Skin epidermis (tissue), 12 donors: ENCODE measurements at regions not wholly inside any gene's neighbourhood (a gene's known extent, or its start where the extent isn't known, plus 50 kb on each side); places are given as distances from the start of the nearest gene placed in this dataset.

ENCODE experiments used
- H3K27ac ChIP-seq, 21 experiments: fragments of 200-600 bp; sonication (generic) in 11 of 21; one replicate each; pipeline ENCODE4 v1.5.0; 2020; ENCODE audit warnings: mild to moderate bottlenecking in 3 of 21, inconsistent platforms in 2 of 21, moderate library complexity in 2 of 21
- H3K4me3 ChIP-seq, 7 experiments: fragments of 200-600 bp; sonication (generic) in 2 of 7; one replicate each; pipeline ENCODE4 v1.5.0; 2020; ENCODE audit warnings: inconsistent platforms in 2 of 7, mild to moderate bottlenecking in 2 of 7, moderate library complexity in 1 of 7

DNA sequence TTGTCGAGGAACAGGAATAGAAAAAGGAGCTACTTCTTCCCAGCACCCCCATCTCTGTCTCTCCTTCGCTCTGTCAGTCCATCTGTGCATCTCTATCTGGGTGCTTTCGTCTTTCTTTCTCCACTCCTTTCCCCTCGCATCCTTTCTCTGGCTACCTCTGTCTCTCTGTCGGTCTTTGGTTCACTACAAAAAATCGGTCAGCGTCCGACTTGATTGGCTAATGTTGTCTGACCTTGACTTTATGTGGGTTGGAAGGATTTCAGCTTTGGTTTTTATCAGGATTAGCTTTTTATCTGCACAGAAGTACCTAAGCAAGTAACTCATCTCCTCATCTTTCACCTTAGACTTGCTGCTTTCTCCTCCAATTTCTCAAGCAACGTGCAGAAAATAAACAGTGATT, 575.2 kb upstream of the ZNF462 start:
- H3K4me3 ChIP-seq = no peak overlapping the region
- peak overlapping the region in 3 of 21 experiments; percentile 44 to 64 (median 62) for H3K27ac ChIP-seq

- Histone ChIP-seq H3K4me3 (no peak overlapping the region), H3K27ac (no peak overlapping the region)
Measured at GRCh38 chr9:106288689-106289088, 574.3 kb upstream of the ZNF462 start.

DNA sequence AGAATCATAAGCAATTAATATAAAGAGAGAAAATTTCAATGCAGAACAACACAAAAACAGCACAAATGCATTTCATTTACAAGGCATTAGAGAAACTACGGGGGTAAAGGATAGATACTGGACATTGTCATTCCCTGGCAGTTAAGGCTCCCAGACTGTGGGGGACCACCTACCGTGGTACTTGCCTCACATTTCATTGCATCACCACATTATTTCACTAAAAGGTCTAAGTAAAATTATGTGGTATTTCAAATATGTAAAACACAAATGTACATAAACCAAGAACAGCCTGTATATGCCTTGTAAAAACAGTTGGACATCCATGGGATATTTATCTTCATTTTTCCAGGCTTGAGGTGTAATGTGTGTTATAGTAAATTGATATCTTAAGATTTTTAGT, 571.2 kb upstream of the ZNF462 start:
- H3K4me3 ChIP-seq = no peak overlapping the region

DNA sequence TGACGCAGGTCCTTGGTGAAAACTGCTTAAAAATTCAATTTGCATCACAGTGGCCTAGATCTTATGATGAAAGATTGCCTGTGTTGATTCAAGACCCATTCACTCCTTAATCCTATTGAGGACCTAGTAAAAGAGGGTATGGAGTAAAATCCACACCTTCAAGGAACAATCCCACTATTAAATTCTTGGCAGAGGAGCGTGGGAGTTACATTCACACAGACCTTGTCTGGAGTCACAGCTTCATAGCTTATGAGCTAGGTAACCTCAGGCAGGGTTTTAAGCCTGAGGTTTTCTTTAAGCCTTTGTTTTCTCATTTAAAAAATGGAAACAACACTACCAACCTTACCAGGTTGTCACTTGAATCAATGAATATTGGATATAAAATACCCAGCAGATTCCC, 566.5 kb upstream of the ZNF462 start:
- H3K4me3 ChIP-seq = no peak overlapping the region
- H3K27ac ChIP-seq = no peak overlapping the region

More for the DNA sequence above, 571.2 kb upstream of the ZNF462 start:
- no peak overlapping the region for H3K27ac ChIP-seq

- Histone ChIP-seq H3K27ac (no peak overlapping the region), H3K4me3 (no peak overlapping the region)
Measured at GRCh38 chr9:106298997-106299396, 564.0 kb upstream of the ZNF462 start.

GRCh38 chr9:106304401-106304920, 558.5 kb upstream of the ZNF462 start:
- Histone ChIP-seq H3K27ac (no peak overlapping the region), H3K4me3 (no peak overlapping the region)

DNA sequence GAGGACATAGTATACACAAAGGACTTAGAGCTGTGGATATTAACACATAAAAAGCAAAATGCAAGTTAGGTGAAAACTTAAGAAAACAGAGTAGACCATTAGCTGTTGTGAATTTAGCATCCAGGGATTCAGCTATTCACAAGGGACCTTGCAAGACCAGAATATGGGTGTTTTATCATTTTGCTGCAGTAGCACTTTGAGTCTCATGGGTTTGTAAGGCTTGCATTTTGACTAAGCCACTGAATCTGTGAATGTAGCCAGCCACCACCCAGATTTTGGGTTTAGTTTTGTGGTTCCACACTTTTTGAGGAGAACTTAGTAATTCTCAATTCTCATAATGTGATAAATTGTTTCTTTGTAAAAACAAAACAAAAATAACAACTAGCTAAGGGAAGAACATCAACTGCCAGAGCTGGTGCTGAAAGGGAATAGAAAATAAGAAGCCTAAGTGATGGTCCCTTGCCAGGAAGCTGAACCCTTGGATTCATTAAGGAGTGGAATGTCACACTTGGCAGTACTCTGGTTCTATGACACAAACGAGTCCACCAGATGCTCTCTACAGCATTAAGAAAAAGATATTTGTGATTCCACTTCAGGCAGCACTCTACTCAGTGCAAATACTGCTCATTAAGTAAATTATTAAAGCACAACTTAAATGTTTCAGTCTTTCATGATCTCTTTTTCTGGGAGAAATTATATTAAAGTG, 557.4 kb upstream of the ZNF462 start:
- H3K27ac ChIP-seq = no peak overlapping the region

DNA sequence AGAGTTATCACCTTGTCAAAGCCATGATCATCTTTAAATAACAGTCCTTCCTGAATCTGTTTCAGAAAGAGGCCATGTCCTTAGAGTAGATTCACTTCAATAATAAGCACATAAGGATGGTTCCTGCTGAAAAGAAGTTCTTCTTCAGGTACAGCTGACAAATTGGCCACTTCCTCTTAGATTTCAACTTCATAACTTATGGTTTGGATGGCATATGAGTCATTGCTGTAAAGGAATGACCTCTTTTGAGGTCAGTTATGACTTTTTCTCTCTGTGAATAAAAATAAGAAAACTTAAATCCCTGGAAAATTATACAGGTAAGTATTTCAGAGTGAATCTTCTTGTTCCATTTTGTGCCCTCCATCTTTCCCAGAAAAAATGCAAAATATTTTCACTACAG, 555.3 kb upstream of the ZNF462 start:
- Histone ChIP-seq H3K4me3 (no peak overlapping the region), H3K27ac (no peak overlapping the region)

More for the DNA sequence above, 557.4 kb upstream of the ZNF462 start:
- H3K4me3 ChIP-seq = no peak overlapping the region

DNA sequence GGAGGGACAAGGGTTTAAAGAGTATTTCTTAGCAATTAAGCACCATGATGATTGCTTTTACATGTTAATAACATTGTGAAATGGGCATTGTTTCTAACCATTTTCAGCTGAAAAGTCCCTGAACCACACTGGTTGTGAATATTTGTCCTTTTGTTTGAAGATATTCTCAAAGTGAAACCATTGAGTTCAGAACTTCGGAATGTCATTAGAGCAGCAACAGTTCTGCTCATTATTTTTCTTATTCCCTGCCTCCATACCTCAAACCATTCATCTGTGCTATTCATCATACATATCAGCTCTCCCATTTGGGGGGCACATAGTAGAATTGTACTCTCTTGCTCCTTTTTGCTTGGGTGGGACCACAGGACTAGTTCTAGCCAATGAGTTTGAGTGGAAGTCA, 553.0 kb upstream of the ZNF462 start:
- H3K27ac ChIP-seq = no peak overlapping the region
- H3K4me3 ChIP-seq = no peak overlapping the region

GRCh38 chr9:106310782-106311181, 552.2 kb upstream of the ZNF462 start:
- Histone ChIP-seq H3K4me3 (no peak overlapping the region), H3K27ac (no peak overlapping the region)

DNA sequence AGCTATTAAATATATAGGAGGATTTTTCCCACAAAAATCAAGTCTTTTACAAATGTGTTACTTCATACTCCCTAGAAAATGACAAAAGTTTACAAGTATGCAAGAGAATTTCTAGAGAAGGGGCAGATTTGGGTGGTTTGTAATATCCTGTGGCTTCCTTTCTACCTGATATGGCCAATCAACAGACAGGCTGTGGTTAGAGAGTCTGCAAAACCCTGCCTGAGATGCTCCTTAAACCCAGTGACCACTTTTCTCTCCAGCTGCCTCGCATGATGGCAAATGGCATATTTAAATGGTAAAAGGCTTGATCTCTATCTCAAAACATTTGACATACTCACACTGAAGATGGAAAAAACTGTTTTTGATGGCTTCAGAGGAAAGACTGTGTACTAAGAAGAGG, 550.1 kb upstream of the ZNF462 start:
- Histone ChIP-seq H3K4me3 (no peak overlapping the region), H3K27ac (no peak overlapping the region)

DNA sequence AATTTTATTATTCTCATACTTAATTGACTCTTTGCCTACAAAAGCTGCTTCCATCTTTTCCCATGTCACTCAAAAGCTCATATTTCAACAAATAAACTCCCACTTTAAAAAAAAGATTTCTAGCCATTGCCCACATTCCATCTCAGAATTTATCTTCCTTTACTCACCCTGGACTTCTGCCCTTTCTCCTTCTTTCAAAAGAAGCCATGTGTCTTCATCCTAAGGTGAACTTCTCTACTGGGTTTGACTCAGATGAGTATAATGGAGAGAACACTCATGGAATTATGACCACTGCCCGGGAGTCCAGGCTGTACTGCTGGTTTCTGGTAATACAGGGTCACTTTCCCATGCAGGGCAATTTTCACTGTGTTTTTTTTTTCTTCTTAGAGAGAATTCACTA, 548.5 kb upstream of the ZNF462 start:
- no peak overlapping the region for H3K4me3 ChIP-seq
- H3K27ac ChIP-seq = no peak overlapping the region

GRCh38 chr9:106321394-106322180, 541.4 kb upstream of the ZNF462 start:
- Histone ChIP-seq H3K27ac (no peak overlapping the region), H3K4me3 (no peak overlapping the region)

GRCh38 chr9:106322706-106323245, 540.2 kb upstream of the ZNF462 start:
- Histone ChIP-seq H3K4me3 (no peak overlapping the region), H3K27ac (no peak overlapping the region)

DNA sequence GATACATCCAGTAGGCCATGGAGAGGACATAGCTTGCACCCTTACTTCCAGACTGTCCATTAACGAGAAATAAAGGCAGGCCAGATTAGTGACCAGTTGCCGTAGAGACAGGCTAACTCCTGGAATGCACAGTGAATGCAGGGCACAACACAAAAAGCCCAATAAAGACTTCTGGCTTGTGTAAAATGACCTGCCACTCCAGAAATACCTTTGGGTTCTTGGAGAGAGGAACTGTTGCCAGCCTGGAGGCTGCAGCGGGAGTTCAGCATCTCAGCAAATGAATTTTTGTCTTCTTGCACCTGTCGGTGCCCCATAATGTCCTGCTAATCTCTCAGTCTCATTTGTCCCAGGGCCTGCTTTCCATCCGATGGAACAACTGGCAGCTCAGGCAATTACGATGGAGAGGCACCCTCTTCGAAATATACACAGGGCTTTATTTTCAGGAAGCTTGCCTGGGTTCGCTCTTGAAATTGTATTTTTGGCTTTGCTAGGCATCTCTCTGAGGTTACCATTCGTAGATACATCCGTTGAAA, 538.8 kb upstream of the ZNF462 start:
- Histone ChIP-seq H3K4me3 (no peak overlapping the region), H3K27ac (no peak overlapping the region)

DNA sequence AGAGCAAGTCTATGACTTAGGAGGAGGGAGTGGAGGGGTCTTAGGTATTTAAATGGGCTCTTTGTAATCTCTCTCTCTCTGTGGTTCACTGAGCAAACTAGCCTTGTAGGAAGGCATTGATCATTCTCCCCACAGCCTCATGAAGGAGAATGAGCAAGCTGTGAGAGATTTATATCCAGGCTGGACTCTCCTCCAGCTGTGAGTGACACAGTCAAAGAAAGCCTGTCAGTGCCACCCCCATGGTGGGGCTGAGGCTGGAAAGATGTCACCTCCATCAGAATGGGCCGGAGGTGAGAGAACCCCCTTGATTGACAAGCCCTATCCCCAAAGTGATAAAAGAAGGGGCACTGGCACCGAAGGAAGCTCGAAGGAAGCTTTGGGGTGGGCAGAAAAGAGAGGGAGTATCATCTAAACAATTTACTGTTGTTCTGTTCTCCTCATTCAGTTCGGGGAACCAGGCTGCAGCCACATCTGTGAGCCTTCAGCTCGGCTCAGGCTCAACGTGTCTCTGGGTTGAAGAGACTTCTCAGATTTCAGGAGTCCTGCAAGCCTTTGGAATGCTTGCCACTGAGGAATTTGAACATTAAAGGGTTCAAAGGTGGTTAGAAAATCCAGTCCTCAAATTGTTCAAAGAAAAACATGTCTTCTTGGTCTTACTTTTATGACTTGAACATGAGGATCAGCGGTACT, 538.2 kb upstream of the ZNF462 start:
- Histone ChIP-seq H3K4me3 (no peak overlapping the region), H3K27ac (no peak overlapping the region)

- no peak overlapping the region for H3K27ac ChIP-seq
Measured at GRCh38 chr9:106326493-106326892, 536.5 kb upstream of the ZNF462 start.

DNA sequence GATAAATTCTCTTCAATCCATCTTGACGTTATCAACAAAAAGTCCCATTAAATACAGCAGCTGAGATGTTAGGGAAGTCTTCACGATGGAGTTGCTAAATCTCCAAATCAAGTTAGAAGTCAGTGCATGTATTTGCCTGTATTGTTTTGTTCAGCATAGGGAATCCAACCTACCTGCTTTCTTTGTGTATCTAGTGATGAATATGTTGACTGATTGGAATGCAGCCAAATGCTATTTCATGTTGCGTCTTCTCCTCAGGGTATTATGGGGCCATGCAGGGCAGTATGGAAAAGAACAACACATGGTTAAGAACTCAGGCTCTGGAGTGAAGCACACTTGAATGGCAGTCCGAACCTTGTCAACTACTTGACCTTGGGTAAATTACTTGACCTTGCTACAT, 529.5 kb upstream of the ZNF462 start:
- H3K27ac ChIP-seq = no peak overlapping the region

More at GRCh38 chr9:106326493-106326892, 536.5 kb upstream of the ZNF462 start:
- no peak overlapping the region for H3K4me3 ChIP-seq

GRCh38 chr9:106334081-106334480, 528.9 kb upstream of the ZNF462 start:
- Histone ChIP-seq H3K27ac (no peak overlapping the region), H3K4me3 (no peak overlapping the region)

More for the DNA sequence above, 529.5 kb upstream of the ZNF462 start:
- no peak overlapping the region for H3K4me3 ChIP-seq

DNA sequence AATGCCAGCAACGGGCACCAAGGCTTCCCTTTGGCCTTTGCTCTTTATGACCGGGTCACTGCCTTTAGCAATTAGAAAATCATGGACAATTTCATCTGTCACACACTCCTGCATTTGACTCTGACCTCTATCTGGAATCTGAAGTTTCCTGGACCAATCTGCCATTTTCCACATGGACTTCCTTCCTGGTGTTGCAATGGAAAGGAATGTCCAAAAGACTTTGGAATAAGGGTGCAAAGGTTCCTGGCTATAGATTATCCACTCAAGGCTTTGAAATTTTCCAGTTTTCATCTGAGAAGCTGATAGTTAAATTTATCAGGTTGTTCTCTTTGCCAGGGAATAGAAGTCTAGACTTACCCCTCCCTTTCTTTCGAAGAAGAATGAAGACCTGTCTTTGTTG, 523.1 kb upstream of the ZNF462 start:
- H3K4me3 ChIP-seq = no peak overlapping the region
- H3K27ac ChIP-seq = no peak overlapping the region
